ENCODE measurements at regions not wholly inside any gene's neighbourhood (a gene's known extent, or its start where the extent isn't known, plus 50 kb on each side); places are given as distances from the start of the nearest gene placed in this dataset.
"Not testable (repeated sequence)": the region's sequence is repeated elsewhere in the genome, so short reads cannot be mapped to it uniquely, and the experiment has no call there.

- DNase-seq (ENCODE audit: low read depth in 2 of 2) = no peak
Measured at GRCh38 chr5:136622747-136623146, 257.4 kb upstream of the TRPC7 start.

- no peak for DNase-seq (ENCODE audit: low read depth in 2 of 2)
Measured at GRCh38 chr5:136621743-136622142, 256.4 kb upstream of the TRPC7 start.

- no peak for DNase-seq (ENCODE audit: low read depth in 2 of 2)
Measured at GRCh38 chr5:136620621-136621020, 255.3 kb upstream of the TRPC7 start.

GRCh38 chr5:136620016-136620419, 254.7 kb upstream of the TRPC7 start:
- peak in 1 of 2 donors; percentile 60 for DNase-seq (ENCODE audit: low read depth in 2 of 2)

GRCh38 chr5:136619556-136619955, 254.2 kb upstream of the TRPC7 start:
- DNase-seq (ENCODE audit: low read depth in 2 of 2) = peak; percentile 5 to 14

GRCh38 chr5:136615251-136616119, 250.1 kb upstream of the TRPC7 start:
- DNase-seq (ENCODE audit: low read depth in 2 of 2) = no peak

GRCh38 chr5:136613230-136613629, 247.9 kb upstream of the TRPC7 start:
- no peak for DNase-seq (ENCODE audit: low read depth in 2 of 2)

GRCh38 chr5:136605638-136606037, 240.3 kb upstream of the TRPC7 start:
- DNase-seq (ENCODE audit: low read depth in 2 of 2) = no peak

GRCh38 chr5:136600306-136600705, 235.0 kb upstream of the TRPC7 start:
- no peak for DNase-seq (ENCODE audit: low read depth in 2 of 2)

GRCh38 chr5:136598802-136599404, 233.6 kb upstream of the TRPC7 start:
- DNase-seq (ENCODE audit: low read depth in 2 of 2) = no peak

- no peak for DNase-seq (ENCODE audit: low read depth in 2 of 2)
Measured at GRCh38 chr5:136594416-136594815, 229.1 kb upstream of the TRPC7 start.

GRCh38 chr5:136590581-136590980, 225.2 kb upstream of the TRPC7 start:
- no peak for DNase-seq (ENCODE audit: low read depth in 2 of 2)

GRCh38 chr5:136586196-136586595, 220.9 kb upstream of the TRPC7 start:
- no peak for DNase-seq (ENCODE audit: low read depth in 2 of 2)

- DNase-seq (ENCODE audit: low read depth in 2 of 2) = no peak
Measured at GRCh38 chr5:136584474-136584873, 219.1 kb upstream of the TRPC7 start.

- DNase-seq (ENCODE audit: low read depth in 2 of 2) = no peak
Measured at GRCh38 chr5:136579238-136579637, 213.9 kb upstream of the TRPC7 start.

- DNase-seq (ENCODE audit: low read depth in 2 of 2) = not testable (repeated sequence)
Measured at GRCh38 chr5:136569875-136570274, 204.5 kb upstream of the TRPC7 start.

- DNase-seq (ENCODE audit: low read depth in 2 of 2) = not testable (repeated sequence)
Measured at GRCh38 chr5:136565457-136565856, 200.1 kb upstream of the TRPC7 start.

GRCh38 chr5:136565050-136565449, 199.7 kb upstream of the TRPC7 start:
- not testable (repeated sequence) for DNase-seq (ENCODE audit: low read depth in 2 of 2)

GRCh38 chr5:136564431-136564830, 199.1 kb upstream of the TRPC7 start:
- DNase-seq (ENCODE audit: low read depth in 2 of 2) = not testable (repeated sequence)

GRCh38 chr5:136563489-136563888, 198.1 kb upstream of the TRPC7 start:
- no peak for DNase-seq (ENCODE audit: low read depth in 2 of 2)

GRCh38 chr5:136560126-136560525, 194.8 kb upstream of the TRPC7 start:
- no peak for DNase-seq (ENCODE audit: low read depth in 2 of 2)

GRCh38 chr5:136559651-136560050, 194.3 kb upstream of the TRPC7 start:
- no peak for DNase-seq (ENCODE audit: low read depth in 2 of 2)

GRCh38 chr5:136547096-136547495, 181.8 kb upstream of the TRPC7 start:
- not testable (repeated sequence) for DNase-seq (ENCODE audit: low read depth in 2 of 2)
